KMS-11 (cell line): ENCODE measurements at regions not wholly inside any gene's neighbourhood (a gene's known extent, or its start where the extent isn't known, plus 50 kb on each side); places are given as distances from the start of the nearest gene placed in this dataset.

ENCODE experiments used
- H2AFZ ChIP-seq: fragments of 200-600 bp; sonication (generic); 2 replicates; pipeline ENCODE4 v1.6.1; 2016; ENCODE audit warnings: antibody characterized with exemption, mixed run types, low read depth
- H3K27ac ChIP-seq: fragments of 200-600 bp; sonication (generic); 2 replicates; pipeline ENCODE4 v1.6.1; 2016; ENCODE audit warnings: mild to moderate bottlenecking, mixed run types
- H3K27me3 ChIP-seq: fragments of 200-600 bp; sonication (generic); 2 replicates; pipeline ENCODE4 v1.6.1; 2017; ENCODE audit warnings: mild to moderate bottlenecking, low read depth, mixed run types, moderate library complexity; ENCODE audit not compliant: insufficient read depth
- H3K36me3 ChIP-seq: fragments of 200-600 bp; sonication (generic); 2 replicates; pipeline ENCODE4 v1.6.1; 2017; ENCODE audit warnings: mild to moderate bottlenecking, mixed run types; ENCODE audit not compliant: insufficient read depth
- H3K4me1 ChIP-seq: fragments of 200-600 bp; sonication (generic); 2 replicates; pipeline ENCODE4 v1.6.1; 2016; ENCODE audit warnings: mild to moderate bottlenecking, low read depth, mixed run types; ENCODE audit not compliant: poor library complexity, severe bottlenecking
- H3K4me2 ChIP-seq: fragments of 200-600 bp; sonication (generic); 2 replicates; pipeline ENCODE4 v1.7.0; 2016; ENCODE audit warnings: mild to moderate bottlenecking, mixed run types
- H3K4me3 ChIP-seq: fragments of 200-600 bp; sonication (generic); IDR thresholded peaks from 2 replicates; pipeline ENCODE4 v1.6.1; 2017; ENCODE audit warnings: low read depth, low read length, mixed read lengths; ENCODE audit not compliant: insufficient read depth
- H3K79me2 ChIP-seq: fragments of 200-600 bp; sonication (generic); 2 replicates; pipeline ENCODE4 v1.6.1; 2016; ENCODE audit warnings: low read depth, mixed run types; ENCODE audit not compliant: insufficient read depth
- H3K9ac ChIP-seq: fragments of 200-600 bp; sonication (generic); 2 replicates; pipeline ENCODE4 v1.6.1; 2016; ENCODE audit warnings: mild to moderate bottlenecking, mixed run types
- H4K20me1 ChIP-seq: fragments of 200-600 bp; sonication (generic); 2 replicates; pipeline ENCODE4 v1.6.1; 2016; ENCODE audit warnings: mild to moderate bottlenecking, mixed run types; ENCODE audit not compliant: insufficient read depth
- TF ChIP-seq, protein P1 (sequence below): fragments of 200-600 bp; sonication (generic); conservative IDR thresholded peaks from 2 replicates; pipeline ENCODE4 v1.6.1; 2017; ENCODE audit warnings: low read depth, mild to moderate bottlenecking, antibody characterized with exemption, low read length, moderate library complexity, mixed read lengths

DNA sequence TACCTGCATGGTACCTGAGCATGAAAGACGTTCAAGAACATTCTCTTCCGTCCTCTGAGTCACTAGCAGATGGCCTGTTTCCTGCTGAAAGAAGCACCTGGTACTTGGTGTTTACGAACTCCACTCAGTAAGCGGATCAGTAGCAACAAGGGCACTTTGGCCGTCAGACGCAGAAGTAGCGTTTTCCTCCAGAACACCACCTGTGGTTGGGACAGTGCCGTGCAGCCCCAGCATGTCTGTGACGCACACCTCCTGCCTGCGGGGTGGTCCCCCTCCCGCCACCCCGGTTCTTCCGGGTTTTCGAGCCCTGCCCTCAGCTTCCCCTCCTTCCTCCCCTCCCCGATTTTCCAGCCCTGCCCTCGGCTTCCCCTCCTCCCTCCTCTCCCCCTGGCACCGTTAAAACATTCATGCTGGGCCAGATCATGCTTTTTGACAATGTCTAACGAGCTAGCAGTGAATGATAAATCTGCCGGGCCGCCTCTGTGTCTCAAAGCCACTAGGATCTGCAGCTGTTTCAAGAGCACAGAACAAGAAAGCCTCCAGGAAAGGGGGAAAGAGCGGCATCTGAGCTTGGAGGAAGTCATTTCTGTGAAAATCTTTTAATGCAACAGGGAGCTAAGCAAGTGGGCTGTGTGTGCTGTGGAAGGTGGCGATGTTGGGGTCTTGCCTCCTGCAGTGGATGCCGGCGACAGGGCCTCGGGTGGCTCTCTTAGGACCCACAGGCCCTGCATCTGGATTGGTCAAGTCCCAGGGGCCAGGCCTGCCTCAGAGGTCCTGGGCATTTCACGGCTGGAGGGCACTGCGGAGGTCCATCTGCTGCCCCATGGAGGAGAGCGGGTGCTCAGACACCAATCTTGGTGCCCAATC lies 207.9 kb downstream of the ERMARD start:
- Histone ChIP-seq H3K4me2 (no peak overlapping the region), H3K9ac (no peak overlapping the region), H3K4me1 (no peaks in the 10 kb centered on the region), H3K27ac (no peak overlapping the region), H3K79me2 (no peaks in the 10 kb centered on the region), H3K4me3 (no peak overlapping the region), H3K27me3 (peaks cover 3% of the 10 kb centered on the region; the same call in 1 of the 2 replicates), H4K20me1 (no peaks in the 10 kb centered on the region), H3K36me3 (no peaks in the 10 kb centered on the region), H2AFZ (no peak overlapping the region)
- TF ChIP-seq, protein P1, sequence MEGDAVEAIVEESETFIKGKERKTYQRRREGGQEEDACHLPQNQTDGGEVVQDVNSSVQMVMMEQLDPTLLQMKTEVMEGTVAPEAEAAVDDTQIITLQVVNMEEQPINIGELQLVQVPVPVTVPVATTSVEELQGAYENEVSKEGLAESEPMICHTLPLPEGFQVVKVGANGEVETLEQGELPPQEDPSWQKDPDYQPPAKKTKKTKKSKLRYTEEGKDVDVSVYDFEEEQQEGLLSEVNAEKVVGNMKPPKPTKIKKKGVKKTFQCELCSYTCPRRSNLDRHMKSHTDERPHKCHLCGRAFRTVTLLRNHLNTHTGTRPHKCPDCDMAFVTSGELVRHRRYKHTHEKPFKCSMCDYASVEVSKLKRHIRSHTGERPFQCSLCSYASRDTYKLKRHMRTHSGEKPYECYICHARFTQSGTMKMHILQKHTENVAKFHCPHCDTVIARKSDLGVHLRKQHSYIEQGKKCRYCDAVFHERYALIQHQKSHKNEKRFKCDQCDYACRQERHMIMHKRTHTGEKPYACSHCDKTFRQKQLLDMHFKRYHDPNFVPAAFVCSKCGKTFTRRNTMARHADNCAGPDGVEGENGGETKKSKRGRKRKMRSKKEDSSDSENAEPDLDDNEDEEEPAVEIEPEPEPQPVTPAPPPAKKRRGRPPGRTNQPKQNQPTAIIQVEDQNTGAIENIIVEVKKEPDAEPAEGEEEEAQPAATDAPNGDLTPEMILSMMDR, result no peak

DNA sequence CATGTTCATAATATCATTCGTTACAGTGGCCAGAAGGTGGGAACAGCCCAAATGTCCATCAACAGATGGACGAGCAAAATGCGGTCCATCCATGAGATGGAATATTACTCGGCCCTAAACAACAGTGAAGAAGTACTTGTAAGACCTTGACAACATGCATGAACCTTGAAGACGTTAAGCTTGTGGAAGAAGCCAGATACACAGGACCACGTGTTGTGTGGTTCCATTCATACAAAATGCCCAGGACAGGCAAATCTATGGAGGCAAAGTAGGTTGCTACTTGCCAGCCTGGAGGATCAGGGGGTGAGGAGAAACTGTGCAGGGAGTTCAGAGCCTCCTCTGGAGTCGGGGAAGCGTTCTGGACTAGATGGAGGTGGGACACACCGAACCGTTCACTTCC lies 207.1 kb downstream of the ERMARD start:
- TF ChIP-seq, protein P1, result no peak
- Histone ChIP-seq H3K4me2 (no peak overlapping the region), H3K79me2 (no peaks in the 10 kb centered on the region), H4K20me1 (no peaks in the 10 kb centered on the region), H3K27me3 (peaks cover 3% of the 10 kb centered on the region; the same call in 1 of the 2 replicates), H3K9ac (no peak overlapping the region), H2AFZ (no peak overlapping the region), H3K4me1 (no peaks in the 10 kb centered on the region), H3K36me3 (no peaks in the 10 kb centered on the region), H3K4me3 (no peak overlapping the region), H3K27ac (no peak overlapping the region)

DNA sequence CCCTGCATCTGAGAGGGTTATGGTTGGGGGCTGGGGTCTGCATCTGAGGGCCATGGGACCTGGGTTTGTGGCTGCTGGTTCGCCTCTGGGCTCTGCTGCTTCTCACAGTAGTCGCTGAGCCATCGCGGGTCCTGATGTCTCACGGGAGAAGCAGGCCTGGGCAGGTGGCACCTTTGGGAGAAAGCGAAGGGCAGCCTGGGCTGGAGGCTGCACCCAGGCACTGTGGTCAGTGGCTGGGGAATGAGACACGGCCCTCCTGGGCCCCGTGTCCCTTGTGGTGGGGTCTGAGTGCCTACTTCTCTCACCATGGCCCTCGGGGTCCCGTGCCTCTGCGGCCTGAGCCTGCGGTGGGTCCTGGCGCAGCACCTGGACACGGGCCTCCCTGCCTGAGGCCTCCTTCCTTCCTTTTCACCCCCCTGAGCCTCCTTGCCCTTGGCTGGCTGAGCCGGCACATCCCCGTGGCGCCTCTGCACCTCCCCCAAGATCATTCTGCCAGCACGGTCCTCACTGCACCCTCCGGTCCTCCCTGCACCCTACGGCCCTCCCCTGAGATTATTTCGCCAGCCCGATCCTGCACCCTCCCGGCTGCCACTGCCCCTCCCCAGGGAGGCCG lies 206.0 kb downstream of the ERMARD start:
- TF ChIP-seq, protein P1, result no peak
- Histone ChIP-seq H4K20me1 (no peaks in the 10 kb centered on the region), H3K4me1 (no peaks in the 10 kb centered on the region), H3K4me2 (no peak overlapping the region), H2AFZ (no peak overlapping the region), H3K27ac (no peak overlapping the region), H3K27me3 (peaks cover 3% of the 10 kb centered on the region; the same call in 1 of the 2 replicates), H3K79me2 (no peaks in the 10 kb centered on the region), H3K4me3 (no peak overlapping the region), H3K9ac (no peak overlapping the region), H3K36me3 (no peaks in the 10 kb centered on the region)

DNA sequence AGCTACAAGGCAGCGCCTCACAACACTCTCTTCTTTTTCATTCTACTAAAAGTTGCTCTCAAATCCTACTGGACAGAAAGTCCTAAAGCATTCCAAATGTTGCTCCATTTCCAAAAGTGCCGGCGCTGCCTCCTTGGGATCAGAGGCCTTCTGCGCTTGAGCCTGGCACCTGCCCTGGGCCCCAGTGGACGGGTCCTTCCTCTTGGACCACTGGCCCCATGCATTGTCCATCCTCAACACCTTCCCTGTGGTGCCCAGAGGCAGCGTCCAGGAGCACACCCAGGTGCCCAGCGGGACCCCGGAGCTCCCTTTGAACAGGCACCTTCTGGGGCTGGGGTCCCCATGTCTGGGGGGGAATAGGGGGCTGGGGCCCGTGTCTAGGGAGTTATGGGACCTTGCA lies 205.2 kb downstream of the ERMARD start:
- no peak overlapping the region for H3K4me2 ChIP-seq
- H3K9ac ChIP-seq, result no peak overlapping the region
- H4K20me1 ChIP-seq, result no peaks in the 10 kb centered on the region
- TF ChIP-seq, protein P1, result no peak
- H2AFZ ChIP-seq, result no peak overlapping the region
- H3K27ac ChIP-seq, result no peak overlapping the region
- no peak overlapping the region for H3K4me3 ChIP-seq
- H3K36me3 ChIP-seq, result no peaks in the 10 kb centered on the region
- peaks cover 3% of the 10 kb centered on the region; the same call in 1 of the 2 replicates for H3K27me3 ChIP-seq
- H3K79me2 ChIP-seq, result no peaks in the 10 kb centered on the region
- H3K4me1 ChIP-seq, result no peaks in the 10 kb centered on the region
